GM18861 (cell line): ENCODE measurements at regions not wholly inside any gene's neighbourhood (a gene's known extent, or its start where the extent isn't known, plus 50 kb on each side); places are given as distances from the start of the nearest gene placed in this dataset.

Source experiments
- ATAC-seq: cut with Tn5 transposase; IDR thresholded peaks from one replicate; pipeline ENCODE4 v1.9.1; 2021; ENCODE audit not compliant: unreplicated experiment

- no peak for ATAC-seq
Observed at GRCh38 chr1:94646786-94647555, 105.4 kb upstream of the F3 start.

- no peak for ATAC-seq
Observed at GRCh38 chr1:94646141-94646643, 104.6 kb upstream of the F3 start.

- no peak for ATAC-seq
Observed at GRCh38 chr1:94644352-94644751, 102.8 kb upstream of the F3 start.

- no peak for ATAC-seq
Observed at GRCh38 chr1:94643819-94644218, 102.3 kb upstream of the F3 start.

- no peak for ATAC-seq
Observed at GRCh38 chr1:94642617-94643321, 101.2 kb upstream of the F3 start.

GRCh38 chr1:94641990-94642389 is 100.4 kb upstream of the F3 start:
- no peak for ATAC-seq

- no peak for ATAC-seq
Observed at GRCh38 chr1:94640125-94640524, 98.6 kb upstream of the F3 start.

DNA sequence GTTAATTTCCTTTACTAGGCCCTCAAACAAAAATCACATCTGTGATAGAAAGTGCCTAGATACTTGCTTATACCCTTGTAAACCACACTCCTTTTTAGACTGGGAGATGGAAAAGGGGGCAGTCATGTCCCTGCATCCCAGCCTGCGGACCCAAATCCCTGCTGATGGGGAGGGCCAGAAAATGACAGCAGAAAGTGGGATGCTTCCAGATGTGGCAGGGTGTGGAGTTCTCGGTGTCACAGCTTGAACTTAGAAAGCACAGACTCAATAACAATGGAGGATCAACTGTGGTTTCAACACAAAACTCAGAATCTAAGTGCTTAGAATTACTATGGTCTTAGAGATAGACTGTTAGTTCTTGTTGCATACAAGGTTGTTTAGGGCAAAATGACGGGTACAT is 95.6 kb upstream of the F3 start:
- ATAC-seq = no peak

DNA sequence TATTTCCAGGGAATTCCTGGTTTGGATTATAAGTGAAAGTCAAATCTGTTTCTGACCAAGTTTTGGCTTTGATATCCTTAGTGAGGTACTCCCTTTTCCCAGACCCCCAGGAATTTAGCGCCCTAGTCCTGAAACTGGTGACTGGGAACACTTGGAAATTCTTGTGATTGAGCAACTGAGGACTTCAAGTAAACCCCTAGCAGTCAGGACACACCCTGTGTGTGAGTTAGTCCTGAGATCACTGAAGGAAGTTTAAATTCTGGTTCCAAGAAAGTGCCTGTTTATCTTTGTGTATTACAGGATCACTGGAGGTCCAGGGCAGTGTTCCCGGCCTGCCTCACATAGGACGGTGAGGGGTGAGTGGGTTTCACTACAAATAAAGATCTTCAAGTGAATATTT is 95.1 kb upstream of the F3 start:
- ATAC-seq = no peak

DNA sequence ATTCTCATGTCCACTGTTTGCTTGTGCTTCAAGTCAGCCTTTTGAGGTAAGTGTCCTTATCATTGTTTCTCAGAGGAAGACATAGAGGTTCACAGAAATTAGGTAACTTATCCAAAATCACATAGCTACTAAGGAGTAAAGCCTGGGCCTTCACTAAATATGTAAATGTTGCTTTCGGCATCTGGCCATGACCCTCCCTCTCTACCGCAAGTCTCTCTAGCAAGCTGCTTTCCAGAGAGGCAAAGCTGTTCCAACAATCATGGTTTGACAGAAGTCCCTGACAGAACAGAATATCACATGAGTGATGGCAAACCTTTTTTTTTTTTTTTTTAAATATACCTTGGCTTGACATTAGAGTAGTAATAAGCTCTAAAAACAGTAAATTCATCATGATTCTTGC is 94.5 kb upstream of the F3 start:
- no peak for ATAC-seq

- no peak for ATAC-seq
Observed at GRCh38 chr1:94634977-94635416, 93.4 kb upstream of the F3 start.

DNA sequence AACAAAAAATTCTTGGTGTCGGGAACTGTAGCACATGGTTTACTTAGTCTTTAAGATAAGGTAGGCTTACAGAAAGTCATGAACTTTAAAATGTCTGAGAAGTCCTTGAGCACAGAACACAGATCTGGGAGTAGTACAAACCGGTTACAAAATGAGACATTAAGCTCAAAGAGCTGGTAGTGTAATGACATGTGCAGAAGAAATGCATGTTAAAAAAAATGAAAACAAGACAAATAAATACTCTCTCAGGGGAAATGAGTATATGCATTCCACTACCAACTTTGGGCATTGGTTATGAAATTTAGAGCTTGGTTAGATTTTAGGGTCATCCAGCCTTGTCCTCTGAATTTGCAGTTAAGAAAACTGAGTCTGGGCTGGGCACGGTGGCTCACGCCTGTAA is 91.5 kb upstream of the F3 start:
- ATAC-seq = no peak

GRCh38 chr1:94629259-94630181 is 88.0 kb upstream of the F3 start:
- no peak for ATAC-seq

DNA sequence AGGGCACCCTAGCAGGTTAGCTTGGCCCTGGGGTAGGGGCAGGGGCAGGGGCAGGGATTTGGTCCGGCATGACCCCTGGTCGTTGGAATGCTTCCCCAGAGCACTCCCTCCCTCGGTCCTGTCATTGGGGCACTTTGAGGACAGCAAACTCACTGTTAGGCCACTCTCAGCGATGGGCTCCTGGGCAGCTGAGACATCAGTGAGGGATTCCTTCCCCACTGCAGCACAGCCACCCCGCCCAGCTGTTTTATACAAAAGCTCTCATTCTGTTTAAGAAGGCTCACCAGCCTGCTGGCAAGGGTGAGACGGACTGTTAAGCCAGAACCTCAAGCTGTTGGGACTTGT is 86.9 kb upstream of the F3 start:
- ATAC-seq = no peak

- ATAC-seq = no peak
Observed at GRCh38 chr1:94627771-94628498, 86.4 kb upstream of the F3 start.

GRCh38 chr1:94624203-94624602 is 82.6 kb upstream of the F3 start:
- ATAC-seq = no peak

DNA sequence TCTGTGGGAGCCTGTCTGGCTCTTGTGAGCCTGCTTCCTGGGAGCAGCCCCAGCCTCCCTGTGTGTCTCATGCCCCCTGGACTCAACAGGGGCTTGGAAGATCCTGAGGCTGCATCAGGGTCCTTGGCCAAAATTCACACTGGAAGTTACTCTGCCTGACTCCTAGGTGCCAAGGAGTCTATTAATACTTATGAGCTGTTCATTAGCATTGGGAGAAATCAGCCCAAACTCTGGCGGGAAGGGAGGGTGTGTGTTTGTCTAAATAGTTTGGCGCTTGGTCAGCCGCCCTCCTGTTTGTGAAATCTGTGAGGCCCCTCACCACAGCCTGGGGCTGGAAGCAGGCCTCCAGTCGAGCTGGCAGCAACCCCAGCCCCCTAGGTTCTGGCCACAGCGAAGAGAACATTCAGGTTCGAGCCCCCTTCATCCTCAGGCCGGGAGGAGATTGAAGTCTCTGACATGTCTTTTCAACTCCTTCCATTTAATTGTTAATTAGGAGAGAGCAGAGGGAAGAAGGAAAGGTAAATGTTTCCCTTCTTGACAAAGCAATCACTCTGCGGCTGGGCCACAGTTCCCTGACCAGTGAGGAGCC is 82.1 kb upstream of the F3 start:
- no peak for ATAC-seq

GRCh38 chr1:94622757-94623156 is 81.2 kb upstream of the F3 start:
- no peak for ATAC-seq

- no peak for ATAC-seq
Observed at GRCh38 chr1:94621802-94622201, 80.2 kb upstream of the F3 start.

DNA sequence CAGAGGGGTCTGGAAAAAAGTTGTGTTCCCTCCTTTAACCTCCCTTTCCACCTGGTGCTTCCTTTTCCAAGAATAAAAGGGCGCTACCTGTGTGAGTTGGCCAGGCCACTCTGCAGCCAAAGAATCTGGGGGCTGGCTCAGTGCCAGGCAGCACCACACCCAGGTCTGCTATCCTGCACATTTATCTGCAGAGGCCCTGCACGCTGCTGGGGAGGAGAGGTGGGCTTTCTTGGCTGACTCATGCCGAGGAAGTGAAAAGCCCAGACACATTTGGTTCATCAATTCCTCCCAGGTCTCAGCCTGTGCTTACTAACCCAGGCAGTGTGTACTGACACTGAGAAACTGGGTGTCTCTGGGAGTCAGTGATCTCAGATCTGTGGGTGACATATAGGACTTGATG is 79.8 kb upstream of the F3 start:
- ATAC-seq = no peak
